Peyer's patch (tissue), 4 donors: ENCODE measurements at regions not wholly inside any gene's neighbourhood (a gene's known extent, or its start where the extent isn't known, plus 50 kb on each side); places are given as distances from the start of the nearest gene placed in this dataset.
A peak's percentile ranks its signal among the peaks of the same experiment; 100 is the strongest.

Experiments used
- POLR2A ChIP-seq, 2 donors: fragments of 450-650 bp; IDR thresholded peaks; one replicate each; pipeline ENCODE4 v1.5.1; 2017; ENCODE audit warnings: antibody characterized with exemption in 2 of 2, mild to moderate bottlenecking in 2 of 2, moderate library complexity in 2 of 2
- TF ChIP-seq, protein P1 (sequence below), 6 experiments: fragments of 450-650 bp in 4 of 6; fragments of 200-600 bp in 2 of 6; sonication (generic) in 1 of 6; IDR thresholded peaks; one replicate each; pipeline ENCODE4 v1.5.1; 2017 to 2019; ENCODE audit warnings: antibody characterized with exemption in 6 of 6, mild to moderate bottlenecking in 3 of 6, moderate library complexity in 1 of 6

- TF ChIP-seq, protein P1, sequence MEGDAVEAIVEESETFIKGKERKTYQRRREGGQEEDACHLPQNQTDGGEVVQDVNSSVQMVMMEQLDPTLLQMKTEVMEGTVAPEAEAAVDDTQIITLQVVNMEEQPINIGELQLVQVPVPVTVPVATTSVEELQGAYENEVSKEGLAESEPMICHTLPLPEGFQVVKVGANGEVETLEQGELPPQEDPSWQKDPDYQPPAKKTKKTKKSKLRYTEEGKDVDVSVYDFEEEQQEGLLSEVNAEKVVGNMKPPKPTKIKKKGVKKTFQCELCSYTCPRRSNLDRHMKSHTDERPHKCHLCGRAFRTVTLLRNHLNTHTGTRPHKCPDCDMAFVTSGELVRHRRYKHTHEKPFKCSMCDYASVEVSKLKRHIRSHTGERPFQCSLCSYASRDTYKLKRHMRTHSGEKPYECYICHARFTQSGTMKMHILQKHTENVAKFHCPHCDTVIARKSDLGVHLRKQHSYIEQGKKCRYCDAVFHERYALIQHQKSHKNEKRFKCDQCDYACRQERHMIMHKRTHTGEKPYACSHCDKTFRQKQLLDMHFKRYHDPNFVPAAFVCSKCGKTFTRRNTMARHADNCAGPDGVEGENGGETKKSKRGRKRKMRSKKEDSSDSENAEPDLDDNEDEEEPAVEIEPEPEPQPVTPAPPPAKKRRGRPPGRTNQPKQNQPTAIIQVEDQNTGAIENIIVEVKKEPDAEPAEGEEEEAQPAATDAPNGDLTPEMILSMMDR (IDR thresholded peaks at IDR 0.05), result peak in 3 of 6 experiments; percentile 44 to 60 (median 45)
- no peak for TF ChIP-seq POLR2A (IDR thresholded peaks at IDR 0.05)
Measured at GRCh38 chr1:184242507-184242943, 144.3 kb upstream of the C1orf21 start.
